WERI-Rb-1 (cell line): ENCODE measurements at regions not wholly inside any gene's neighbourhood (a gene's known extent, or its start where the extent isn't known, plus 50 kb on each side); places are given as distances from the start of the nearest gene placed in this dataset.
"Not testable (repeated sequence)": the region's sequence is repeated elsewhere in the genome, so short reads cannot be mapped to it uniquely, and the experiment has no call there.

Experiments used
- DNase-seq: peaks from one replicate; pipeline ENCODE4 v3.0.0-alpha.2; 2020
- H3K27ac ChIP-seq: fragments of 250-450 bp; sonication (Bioruptor Pico); 2 replicates; pipeline ENCODE4 v1.5.1; 2020; ENCODE audit warnings: mild to moderate bottlenecking, moderate library complexity
- H3K27me3 ChIP-seq: fragments of 250-450 bp; sonication (Bioruptor Pico); 2 replicates; pipeline ENCODE4 v1.5.1; 2021; ENCODE audit warnings: mild to moderate bottlenecking, low read depth, moderate library complexity; ENCODE audit not compliant: insufficient read depth, severe bottlenecking
- H3K36me3 ChIP-seq: fragments of 250-450 bp; sonication (Bioruptor Pico); 2 replicates; pipeline ENCODE4 v1.5.1; 2020; ENCODE audit warnings: mild to moderate bottlenecking, moderate library complexity
- H3K4me3 ChIP-seq: 2 replicates; pipeline ENCODE4 v1.5.1; 2011; ENCODE audit warnings: low read depth, mild to moderate bottlenecking, control low read depth, low read length
- H3K9me3 ChIP-seq: fragments of 250-450 bp; sonication (Bioruptor Pico); 2 replicates; pipeline ENCODE4 v1.5.1; 2021; ENCODE audit warnings: mild to moderate bottlenecking, moderate library complexity; ENCODE audit not compliant: severe bottlenecking
- TF ChIP-seq, protein P1 (sequence below): IDR thresholded peaks from 2 replicates; pipeline ENCODE4 v1.5.1; 2011; ENCODE audit warnings: low read depth, mild to moderate bottlenecking, control low read depth, inconsistent platforms, low read length

DNA sequence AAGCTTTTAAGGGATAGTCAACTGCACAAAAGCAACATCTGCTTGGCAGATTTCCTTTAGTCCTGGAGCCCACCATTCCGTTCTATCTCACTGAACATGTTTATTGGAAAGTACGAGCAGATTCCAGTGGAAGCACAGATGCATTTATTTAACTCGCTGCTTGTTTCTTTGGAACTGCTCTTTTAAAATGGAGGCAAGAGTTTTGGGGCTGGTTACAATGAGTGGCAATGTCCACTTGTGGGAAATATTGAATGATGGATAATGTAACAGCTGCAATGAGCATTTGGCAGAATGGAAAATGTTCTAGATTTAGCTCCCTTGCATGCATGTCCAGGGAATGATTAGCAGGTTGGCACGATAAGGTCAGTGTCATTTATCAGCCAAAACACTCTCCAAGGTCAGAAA lies 163.0 kb downstream of the ATP23 start:
- Histone ChIP-seq H3K27ac (no peak overlapping the region), H3K4me3 (no peak overlapping the region), H3K36me3 (no peaks in the 10 kb centered on the region), H3K9me3 (peaks cover 3% of the 10 kb centered on the region), H3K27me3 (no peaks in the 10 kb centered on the region)
- TF ChIP-seq, protein P1, sequence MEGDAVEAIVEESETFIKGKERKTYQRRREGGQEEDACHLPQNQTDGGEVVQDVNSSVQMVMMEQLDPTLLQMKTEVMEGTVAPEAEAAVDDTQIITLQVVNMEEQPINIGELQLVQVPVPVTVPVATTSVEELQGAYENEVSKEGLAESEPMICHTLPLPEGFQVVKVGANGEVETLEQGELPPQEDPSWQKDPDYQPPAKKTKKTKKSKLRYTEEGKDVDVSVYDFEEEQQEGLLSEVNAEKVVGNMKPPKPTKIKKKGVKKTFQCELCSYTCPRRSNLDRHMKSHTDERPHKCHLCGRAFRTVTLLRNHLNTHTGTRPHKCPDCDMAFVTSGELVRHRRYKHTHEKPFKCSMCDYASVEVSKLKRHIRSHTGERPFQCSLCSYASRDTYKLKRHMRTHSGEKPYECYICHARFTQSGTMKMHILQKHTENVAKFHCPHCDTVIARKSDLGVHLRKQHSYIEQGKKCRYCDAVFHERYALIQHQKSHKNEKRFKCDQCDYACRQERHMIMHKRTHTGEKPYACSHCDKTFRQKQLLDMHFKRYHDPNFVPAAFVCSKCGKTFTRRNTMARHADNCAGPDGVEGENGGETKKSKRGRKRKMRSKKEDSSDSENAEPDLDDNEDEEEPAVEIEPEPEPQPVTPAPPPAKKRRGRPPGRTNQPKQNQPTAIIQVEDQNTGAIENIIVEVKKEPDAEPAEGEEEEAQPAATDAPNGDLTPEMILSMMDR = no peak
- no peak for DNase-seq

GRCh38 chr12:58105225-58106119 lies 164.1 kb downstream of the ATP23 start:
- Histone ChIP-seq H3K9me3 (peaks cover 3% of the 10 kb centered on the region), H3K36me3 (no peaks in the 10 kb centered on the region), H3K27ac (no peak overlapping the region), H3K27me3 (no peaks in the 10 kb centered on the region), H3K4me3 (no peak overlapping the region)
- TF ChIP-seq, protein P1 = peak; percentile 40
- DNase-seq = no peak

GRCh38 chr12:58106195-58106594 lies 164.8 kb downstream of the ATP23 start:
- Histone ChIP-seq H3K27me3 (no peaks in the 10 kb centered on the region), H3K9me3 (peaks cover 3% of the 10 kb centered on the region), H3K4me3 (no peak overlapping the region), H3K27ac (no peak overlapping the region), H3K36me3 (no peaks in the 10 kb centered on the region)
- no peak for DNase-seq
- TF ChIP-seq, protein P1 = no peak

DNA sequence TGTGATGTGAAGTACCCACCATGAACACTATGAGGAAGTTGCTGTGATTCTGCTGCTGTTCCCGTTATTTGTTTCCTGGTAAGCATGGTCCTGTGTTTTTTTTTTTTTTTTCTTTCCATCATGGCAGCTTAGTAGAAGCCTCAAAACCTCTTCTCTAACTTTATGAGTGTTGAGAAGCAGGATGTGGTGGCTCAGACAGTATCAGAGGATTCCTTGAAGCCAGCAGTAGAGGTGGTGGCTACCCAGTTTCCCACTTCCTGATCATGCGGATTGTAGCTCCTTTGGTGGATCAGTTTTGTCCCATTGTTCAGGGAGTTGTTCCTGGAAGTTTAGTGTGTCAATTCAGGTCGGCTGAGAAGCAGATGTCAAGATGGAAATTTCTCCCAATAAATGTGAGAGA lies 175.8 kb downstream of the ATP23 start:
- no peak for DNase-seq
- peaks cover 2% of the 10 kb centered on the region for H3K9me3 ChIP-seq
- H3K27me3 ChIP-seq = no peaks in the 10 kb centered on the region
- H3K27ac ChIP-seq = no peak overlapping the region
- TF ChIP-seq, protein P1 = no peak
- no peak overlapping the region for H3K4me3 ChIP-seq
- no peaks in the 10 kb centered on the region for H3K36me3 ChIP-seq

GRCh38 chr12:58117667-58118066 lies 176.3 kb downstream of the ATP23 start:
- no peak for DNase-seq
- Histone ChIP-seq H3K9me3 (peaks cover 2% of the 10 kb centered on the region), H3K27me3 (no peaks in the 10 kb centered on the region), H3K27ac (no peak overlapping the region), H3K36me3 (no peaks in the 10 kb centered on the region), H3K4me3 (no peak overlapping the region)
- TF ChIP-seq, protein P1 = no peak

DNA sequence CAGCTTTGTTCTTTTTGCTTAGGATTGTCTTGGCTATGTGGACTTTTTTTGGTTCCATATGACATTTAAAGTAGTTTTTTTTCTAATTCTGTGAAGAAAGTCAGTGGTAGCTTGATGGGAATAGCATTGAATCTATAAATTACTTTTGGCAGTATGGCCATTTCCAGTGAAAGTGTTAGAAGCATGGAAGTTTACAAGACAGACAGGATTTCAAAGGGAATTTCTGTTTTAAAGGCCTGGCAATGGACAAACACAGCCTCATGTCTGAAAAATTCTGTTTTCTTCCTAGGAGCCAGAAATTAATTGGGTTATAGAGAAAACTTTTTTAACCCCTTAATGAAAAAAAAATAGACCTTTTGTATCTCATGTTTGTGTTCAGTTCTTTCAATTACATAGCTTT lies 184.4 kb downstream of the ATP23 start:
- DNase-seq, H3K9me3 ChIP-seq, H3K4me3 ChIP-seq, H3K36me3 ChIP-seq, H3K27me3 ChIP-seq, H3K27ac ChIP-seq: not testable (repeated sequence)
